ENCODE measurements at regions not wholly inside any gene's neighbourhood (a gene's known extent, or its start where the extent isn't known, plus 50 kb on each side); places are given as distances from the start of the nearest gene placed in this dataset.

DNA sequence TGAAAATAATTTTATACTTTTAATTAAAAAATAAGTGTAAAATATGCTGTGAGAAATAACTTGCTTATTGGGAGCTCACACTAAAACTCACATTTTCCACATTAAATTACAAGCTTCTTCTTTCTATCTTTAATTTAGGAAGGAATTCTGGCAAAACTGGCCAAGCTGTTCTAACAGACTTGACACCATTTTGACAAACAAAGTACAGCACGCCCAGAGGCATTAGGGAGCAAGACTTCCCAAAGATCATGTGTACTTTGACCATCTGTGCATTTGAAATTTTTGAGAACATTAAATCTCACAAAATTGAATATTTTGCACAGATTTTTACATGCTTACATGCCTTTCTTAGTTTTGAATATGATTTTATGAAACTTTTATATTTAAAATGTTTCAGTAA is 1288.4 kb upstream of the CADM2 start:
- no peak for DNase-seq (ENCODE audit: low spot score)
- Histone ChIP-seq H3K27me3 (no peaks in the 10 kb centered on the region), H3K4me1 (no peaks in the 10 kb centered on the region), H3K27ac (no peak overlapping the region), H3K36me3 (no peaks in the 10 kb centered on the region), H3K4me3 (no peak overlapping the region), H3K9me3 (no peaks in the 10 kb centered on the region)
- TF ChIP-seq, protein P1, sequence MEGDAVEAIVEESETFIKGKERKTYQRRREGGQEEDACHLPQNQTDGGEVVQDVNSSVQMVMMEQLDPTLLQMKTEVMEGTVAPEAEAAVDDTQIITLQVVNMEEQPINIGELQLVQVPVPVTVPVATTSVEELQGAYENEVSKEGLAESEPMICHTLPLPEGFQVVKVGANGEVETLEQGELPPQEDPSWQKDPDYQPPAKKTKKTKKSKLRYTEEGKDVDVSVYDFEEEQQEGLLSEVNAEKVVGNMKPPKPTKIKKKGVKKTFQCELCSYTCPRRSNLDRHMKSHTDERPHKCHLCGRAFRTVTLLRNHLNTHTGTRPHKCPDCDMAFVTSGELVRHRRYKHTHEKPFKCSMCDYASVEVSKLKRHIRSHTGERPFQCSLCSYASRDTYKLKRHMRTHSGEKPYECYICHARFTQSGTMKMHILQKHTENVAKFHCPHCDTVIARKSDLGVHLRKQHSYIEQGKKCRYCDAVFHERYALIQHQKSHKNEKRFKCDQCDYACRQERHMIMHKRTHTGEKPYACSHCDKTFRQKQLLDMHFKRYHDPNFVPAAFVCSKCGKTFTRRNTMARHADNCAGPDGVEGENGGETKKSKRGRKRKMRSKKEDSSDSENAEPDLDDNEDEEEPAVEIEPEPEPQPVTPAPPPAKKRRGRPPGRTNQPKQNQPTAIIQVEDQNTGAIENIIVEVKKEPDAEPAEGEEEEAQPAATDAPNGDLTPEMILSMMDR (IDR thresholded peaks at IDR 0.05) = no peak

DNA sequence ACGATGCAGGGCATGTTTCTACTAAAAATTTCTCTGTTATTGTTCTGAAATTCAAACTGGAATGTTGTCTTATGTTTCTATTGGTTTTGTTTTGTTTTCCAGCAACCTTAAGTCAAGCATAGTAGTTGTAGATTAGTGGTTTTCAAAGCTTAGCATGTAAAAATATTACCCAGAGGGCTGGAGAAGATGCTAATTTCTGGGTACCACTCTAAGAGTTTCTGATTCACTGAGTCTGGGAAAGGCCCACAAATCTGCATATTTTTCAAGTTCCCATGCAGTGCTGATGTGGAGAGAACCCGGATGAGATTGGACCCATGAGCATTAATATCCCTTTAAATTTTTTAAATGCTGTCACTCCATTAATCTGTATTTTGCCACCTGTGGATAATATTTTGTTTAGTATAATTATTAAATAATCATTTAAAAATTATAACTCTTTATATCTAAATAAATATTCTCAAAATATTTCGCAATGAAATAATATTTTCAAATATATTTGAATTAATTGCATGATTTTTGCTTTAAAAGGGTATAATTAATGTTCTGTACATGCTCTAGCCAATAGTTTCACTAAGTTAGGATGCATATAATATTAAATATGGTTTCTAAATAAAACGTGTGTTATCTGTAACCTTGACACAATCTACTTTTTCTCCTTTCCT is 1274.7 kb upstream of the CADM2 start:
- H3K4me1 ChIP-seq = no peaks in the 10 kb centered on the region
- H3K27me3 ChIP-seq = no peaks in the 10 kb centered on the region
- no peak overlapping the region for H3K27ac ChIP-seq
- DNase-seq (ENCODE audit: low spot score) = no peak
- H3K36me3 ChIP-seq = no peaks in the 10 kb centered on the region
- TF ChIP-seq, protein P1 (IDR thresholded peaks at IDR 0.05) = no peak
- H3K9me3 ChIP-seq = peaks cover 0 to 12% of the 10 kb centered on the region in 2 donors
- H3K4me3 ChIP-seq = no peak overlapping the region

DNA sequence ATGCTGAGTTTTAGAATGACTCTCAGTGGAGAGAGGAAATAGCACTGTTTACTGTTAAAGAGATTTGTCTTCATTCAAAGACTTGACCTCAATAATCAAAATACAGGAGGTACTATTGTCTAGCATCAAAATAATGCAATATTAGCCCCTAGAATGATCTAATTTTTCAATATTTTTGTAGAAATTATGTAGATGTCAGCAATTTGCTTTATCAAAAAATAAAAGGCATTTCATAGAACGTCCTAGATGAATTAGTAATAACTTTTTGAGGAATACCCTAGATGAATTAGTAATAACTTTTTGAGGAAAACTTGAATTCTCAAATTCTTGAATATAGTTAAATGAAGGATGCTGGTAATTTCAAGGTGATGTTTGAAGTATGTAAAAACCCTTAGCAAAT is 1252.1 kb upstream of the CADM2 start:
- TF ChIP-seq, protein P1 (IDR thresholded peaks at IDR 0.05) = no peak
- no peaks in the 10 kb centered on the region for H3K36me3 ChIP-seq
- H3K9me3 ChIP-seq = no peaks in the 10 kb centered on the region
- H3K4me1 ChIP-seq = no peaks in the 10 kb centered on the region
- H3K27ac ChIP-seq = no peak overlapping the region
- H3K27me3 ChIP-seq = no peaks in the 10 kb centered on the region
- DNase-seq (ENCODE audit: low spot score) = no peak
- H3K4me3 ChIP-seq = no peak overlapping the region

DNA sequence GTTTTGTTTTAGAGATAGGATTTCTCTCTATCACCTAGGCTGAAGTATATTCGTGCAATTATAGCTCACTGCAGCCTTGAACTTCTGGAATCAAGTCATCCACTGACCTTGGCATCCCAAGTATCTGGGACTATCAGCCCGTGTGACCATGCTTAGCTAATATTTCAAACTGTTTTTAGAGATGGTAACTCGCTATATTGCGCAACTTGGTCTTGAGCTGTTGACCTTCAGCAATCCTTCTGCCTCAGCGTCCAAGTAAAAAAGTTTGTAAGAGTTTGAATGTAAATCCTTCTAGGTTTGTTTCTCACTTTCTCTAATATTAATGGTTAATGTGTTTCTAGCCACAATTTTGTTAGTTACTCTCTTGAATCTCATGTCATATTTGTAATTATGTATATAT is 1243.5 kb upstream of the CADM2 start:
- H3K27me3 ChIP-seq = no peaks in the 10 kb centered on the region
- H3K27ac ChIP-seq = no peak overlapping the region
- DNase-seq (ENCODE audit: low spot score) = no peak
- no peak overlapping the region for H3K4me3 ChIP-seq
- TF ChIP-seq, protein P1 (IDR thresholded peaks at IDR 0.05) = no peak
- H3K9me3 ChIP-seq = no peaks in the 10 kb centered on the region
- H3K36me3 ChIP-seq = no peaks in the 10 kb centered on the region
- H3K4me1 ChIP-seq = no peaks in the 10 kb centered on the region

DNA sequence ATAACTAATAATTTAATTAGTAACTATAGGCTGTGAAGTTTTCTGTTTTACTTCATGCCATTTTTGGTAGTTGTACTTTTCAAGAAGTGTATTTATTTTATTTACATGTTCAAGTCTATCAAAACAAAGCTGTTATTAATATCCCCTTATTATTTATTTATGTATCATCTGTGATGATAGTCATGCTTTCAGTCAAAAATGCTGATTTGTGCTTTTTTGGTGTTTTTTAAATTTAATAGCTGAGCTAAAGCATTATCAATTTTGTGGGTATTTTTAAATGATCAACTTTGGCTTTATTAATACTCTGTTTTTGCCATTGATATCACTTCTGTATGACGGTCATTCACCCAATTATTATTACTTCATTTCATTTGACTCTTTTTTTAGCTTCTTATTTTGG is 1229.2 kb upstream of the CADM2 start:
- Histone ChIP-seq H3K9me3 (peaks cover 0 to 27% of the 10 kb centered on the region in 2 donors), H3K36me3 (no peaks in the 10 kb centered on the region), H3K27me3 (no peaks in the 10 kb centered on the region), H3K4me1 (no peaks in the 10 kb centered on the region), H3K4me3 (no peak overlapping the region), H3K27ac (no peak overlapping the region)
- TF ChIP-seq, protein P1 (IDR thresholded peaks at IDR 0.05) = no peak
- DNase-seq (ENCODE audit: low spot score) = no peak

DNA sequence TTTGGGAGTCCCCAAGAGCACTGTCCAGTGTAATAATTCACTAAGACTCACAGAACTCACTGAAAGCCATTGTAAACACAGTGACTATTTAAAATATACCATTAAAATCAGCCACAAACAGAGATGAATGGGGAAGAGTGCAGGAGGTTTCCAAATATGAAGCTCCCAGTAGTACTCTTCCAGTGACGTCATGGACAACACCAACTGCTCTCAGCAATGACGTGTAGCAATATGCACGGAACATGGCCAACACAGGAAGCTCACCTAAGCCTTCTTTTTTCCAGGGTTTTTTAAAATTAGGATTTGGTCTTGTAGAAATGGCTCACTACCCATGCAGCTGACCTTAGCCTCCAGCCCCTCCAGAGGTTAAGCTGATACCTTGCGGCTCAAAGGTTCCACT is 1224.1 kb upstream of the CADM2 start:
- TF ChIP-seq, protein P1 (IDR thresholded peaks at IDR 0.05) = no peak
- Histone ChIP-seq H3K36me3 (no peaks in the 10 kb centered on the region), H3K9me3 (no peaks in the 10 kb centered on the region), H3K27me3 (no peaks in the 10 kb centered on the region), H3K27ac (no peak overlapping the region), H3K4me1 (no peaks in the 10 kb centered on the region), H3K4me3 (no peak overlapping the region)
- no peak for DNase-seq (ENCODE audit: low spot score)
